GM12865 (cell line): ENCODE measurements at regions not wholly inside any gene's neighbourhood (a gene's known extent, or its start where the extent isn't known, plus 50 kb on each side); places are given as distances from the start of the nearest gene placed in this dataset.

Experiments
- DNase-seq: peaks from one replicate; pipeline ENCODE4 v3.0.0; 2010; ENCODE audit warnings: low read depth
- H3K4me3 ChIP-seq: 2 replicates; pipeline ENCODE4 v1.5.1; 2011; ENCODE audit warnings: mild to moderate bottlenecking, low read depth, low read length, control low read depth
- CTCF ChIP-seq: IDR thresholded peaks from 2 replicates; pipeline ENCODE4 v1.5.1; 2011; ENCODE audit warnings: low read length, control low read depth, low read depth, inconsistent platforms; ENCODE audit not compliant: insufficient read depth; ENCODE audit errors: missing control alignments

GRCh38 chr2:220510668-220511067 is 883.2 kb downstream of the SLC4A3 start:
- no peak overlapping the region for H3K4me3 ChIP-seq
- TF ChIP-seq CTCF: no peak
- DNase-seq: no peak

GRCh38 chr2:220512419-220512818 is 885.0 kb downstream of the SLC4A3 start:
- TF ChIP-seq CTCF: no peak
- no peak overlapping the region for H3K4me3 ChIP-seq
- no peak for DNase-seq

- H3K4me3 ChIP-seq: no peak overlapping the region
- no peak for TF ChIP-seq CTCF
- DNase-seq: no peak
Measured at GRCh38 chr2:220513573-220514288, 886.3 kb downstream of the SLC4A3 start.

- H3K4me3 ChIP-seq: no peak overlapping the region
- no peak for DNase-seq
- TF ChIP-seq CTCF: no peak
Measured at GRCh38 chr2:220521551-220521950, 894.1 kb downstream of the SLC4A3 start.

- H3K4me3 ChIP-seq: no peak overlapping the region
- no peak for DNase-seq
- TF ChIP-seq CTCF: no peak
Measured at GRCh38 chr2:220528180-220528675, 900.8 kb downstream of the SLC4A3 start.

GRCh38 chr2:220531216-220531615 is 903.8 kb downstream of the SLC4A3 start:
- no peak for DNase-seq
- no peak for TF ChIP-seq CTCF
- H3K4me3 ChIP-seq: no peak overlapping the region

GRCh38 chr2:220533485-220533884 is 906.1 kb downstream of the SLC4A3 start:
- H3K4me3 ChIP-seq: no peak overlapping the region
- peak; percentile 18 for DNase-seq
- peak; percentile 34 for TF ChIP-seq CTCF
